Erythroblast (primary cell): ENCODE measurements at regions not wholly inside any gene's neighbourhood (a gene's known extent, or its start where the extent isn't known, plus 50 kb on each side); places are given as distances from the start of the nearest gene placed in this dataset.

ENCODE experiments used
- GATA1 ChIP-seq: IDR thresholded peaks from 2 replicates; pipeline ENCODE4 v1.6.1; 2011; ENCODE audit warnings: low read depth, mild to moderate bottlenecking, control low read depth, low read length, moderate library complexity
- POLR2A ChIP-seq: IDR thresholded peaks from 2 replicates; pipeline ENCODE4 v1.6.1; 2011; ENCODE audit warnings: mild to moderate bottlenecking, low read length

DNA sequence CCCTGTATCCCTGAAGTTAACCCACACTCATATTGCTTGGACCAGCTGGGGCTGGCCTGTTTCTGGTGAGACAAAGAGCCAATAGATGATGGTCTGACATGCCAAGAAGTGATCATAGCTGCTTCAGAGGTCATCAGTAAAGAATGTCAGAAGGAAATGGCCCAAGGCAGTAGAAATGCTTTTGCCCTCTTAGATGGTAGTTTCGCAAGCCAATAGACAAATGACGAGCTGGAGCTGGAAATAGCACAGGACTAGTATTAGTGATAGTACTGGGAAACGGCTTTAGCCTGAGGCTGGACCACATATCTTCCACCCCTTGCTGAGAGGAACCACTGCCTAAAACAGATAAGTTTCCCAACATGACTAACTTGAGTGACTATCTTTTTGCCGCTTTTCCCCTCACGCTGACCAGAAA is 176.1 kb upstream of the THBS1 start:
- no peak for TF ChIP-seq POLR2A
- TF ChIP-seq GATA1: no peak
